IMR-90 (cell line): ENCODE measurements at regions not wholly inside any gene's neighbourhood (a gene's known extent, or its start where the extent isn't known, plus 50 kb on each side); places are given as distances from the start of the nearest gene placed in this dataset.
A peak's percentile ranks its signal among the peaks of the same experiment; 100 is the strongest.

Experiments
- ATAC-seq: fragments of 200-7000 bp; cut with Tn5 transposase; 2 replicates; pipeline ENCODE4 v1.9.1; 2020; ENCODE audit warnings: low read depth, mild to moderate bottlenecking, moderate library complexity
- BruUV-seq: library from RNA; stranded (reverse); fragments of 400-500 nt; replicated peaks from 2 replicates; lab custom pipeline; 2021; lab: Mats Ljungman, UMichigan
- CTCF ChIA-PET: fragments of 300-600 bp; formaldehyde crosslinking; extraction: SDS; loops from one replicate; lab custom pipeline; 2021; ENCODE audit warnings: antibody characterized with exemption; lab: Yijun Ruan, JAX
- POLR2A ChIA-PET: fragments of 300-600 bp; sonication (Branson Sonifier 250); formaldehyde crosslinking; loops from one replicate; lab custom pipeline; 2022; ENCODE audit warnings: antibody characterized with exemption; ENCODE audit not compliant: unreplicated experiment; lab: Charles Lee
- DNase-seq: peaks from one replicate; pipeline ENCODE4 v3.0.0; 2013
- H2AFZ ChIP-seq: replicated peaks from 2 replicates; pipeline ENCODE3; 2013; ENCODE audit warnings: low read length, mild to moderate bottlenecking; ENCODE audit not compliant: poor library complexity
- H2AK5ac ChIP-seq: 2 replicates; pipeline ENCODE4 v1.6.1; 2013; ENCODE audit warnings: low read depth, low read length, inconsistent platforms
- H2AK9ac ChIP-seq: replicated peaks from 2 replicates; pipeline ENCODE3; 2013; ENCODE audit warnings: mild to moderate bottlenecking, low read depth, low read length, moderate library complexity; ENCODE audit not compliant: poor library complexity
- H2BK120ac ChIP-seq: 2 replicates; pipeline ENCODE4 v1.6.1; 2013; ENCODE audit warnings: low read depth, low read length, inconsistent platforms
- H2BK15ac ChIP-seq: 3 replicates; pipeline ENCODE4 v1.6.1; 2013; ENCODE audit warnings: low read depth, low read length, inconsistent platforms
- H2BK20ac ChIP-seq: 2 replicates; pipeline ENCODE4 v1.6.1; 2013; ENCODE audit warnings: low read depth, mild to moderate bottlenecking, inconsistent platforms, low read length, moderate library complexity
- H2BK5ac ChIP-seq: 2 replicates; pipeline ENCODE4 v1.6.1; 2013; ENCODE audit warnings: mild to moderate bottlenecking, low read depth, low read length, inconsistent platforms; ENCODE audit not compliant: poor library complexity, severe bottlenecking
- H3K14ac ChIP-seq: replicated peaks from 2 replicates; pipeline ENCODE4 v1.6.1; 2013; ENCODE audit warnings: low read depth, low read length, inconsistent platforms
- H3K18ac ChIP-seq: 2 replicates; pipeline ENCODE4 v1.6.1; 2013; ENCODE audit warnings: low read depth, low read length, control low read depth
- H3K23ac ChIP-seq: 2 replicates; pipeline ENCODE4 v1.6.1; 2013; ENCODE audit warnings: low read depth, low read length, inconsistent platforms
- H3K27ac ChIP-seq: 2 replicates; pipeline ENCODE4 v1.5.1; 2013; ENCODE audit warnings: mild to moderate bottlenecking, control low read depth, low read length; ENCODE audit not compliant: insufficient read depth
- H3K27me3 ChIP-seq: 2 replicates; pipeline ENCODE4 v1.6.1; 2013; ENCODE audit warnings: low read length; ENCODE audit not compliant: control insufficient read depth, insufficient read depth
- H3K36me3 ChIP-seq: 2 replicates; pipeline ENCODE4 v1.6.1; 2013; ENCODE audit warnings: low read length, mixed read lengths; ENCODE audit not compliant: control insufficient read depth, insufficient read depth
- H3K4ac ChIP-seq: 2 replicates; pipeline ENCODE4 v1.6.1; 2013; ENCODE audit warnings: low read depth, low read length, inconsistent platforms
- H3K4me1 ChIP-seq: 2 replicates; pipeline ENCODE4 v1.6.1; 2013; ENCODE audit warnings: low read length, mixed read lengths; ENCODE audit not compliant: control insufficient read depth, insufficient read depth
- H3K4me2 ChIP-seq: 2 replicates; pipeline ENCODE4 v1.6.1; 2013; ENCODE audit warnings: low read depth, mild to moderate bottlenecking, control low read depth, low read length, moderate library complexity
- H3K4me3 ChIP-seq: 2 replicates; pipeline ENCODE4 v1.5.1; 2013; ENCODE audit warnings: low read depth, mild to moderate bottlenecking, control low read depth, low read length, moderate library complexity; ENCODE audit not compliant: insufficient read depth
- H3K56ac ChIP-seq: 2 replicates; pipeline ENCODE4 v1.6.1; 2013; ENCODE audit warnings: low read length, inconsistent platforms; ENCODE audit not compliant: insufficient read depth; ENCODE audit errors: extremely low read depth
- H3K79me1 ChIP-seq, 2 experiments: 2 replicates each; pipeline ENCODE4 v1.6.1; 2013; ENCODE audit warnings: low read length in 2 of 2, inconsistent platforms in 1 of 2, low read depth in 1 of 2
- H3K9ac ChIP-seq: 2 replicates; pipeline ENCODE4 v1.6.1; 2013; ENCODE audit warnings: low read depth, low read length, control low read depth
- H3K9me1 ChIP-seq: 2 replicates; pipeline ENCODE4 v1.6.1; 2013; ENCODE audit warnings: low read length, inconsistent platforms; ENCODE audit not compliant: insufficient read depth
- H3K9me3 ChIP-seq: 2 replicates; pipeline ENCODE4 v1.6.1; 2013; ENCODE audit warnings: low read length; ENCODE audit not compliant: control insufficient read depth, insufficient read depth
- H4K20me1 ChIP-seq: 2 replicates; pipeline ENCODE4 v1.6.1; 2013; ENCODE audit warnings: low read length, inconsistent platforms; ENCODE audit not compliant: insufficient read depth
- H4K5ac ChIP-seq: 2 replicates; pipeline ENCODE4 v1.6.1; 2013; ENCODE audit warnings: mild to moderate bottlenecking, low read depth, low read length, control low read depth
- H4K8ac ChIP-seq, 2 experiments: 2 replicates each; pipeline ENCODE4 v1.6.1; 2013; ENCODE audit warnings: low read depth in 2 of 2, low read length in 2 of 2, control low read depth in 1 of 2, inconsistent platforms in 1 of 2
- H4K91ac ChIP-seq: 2 replicates; pipeline ENCODE4 v1.6.1; 2013; ENCODE audit warnings: low read depth, low read length, inconsistent platforms; ENCODE audit not compliant: insufficient read depth
- MAZ ChIP-seq: IDR thresholded peaks from 2 replicates; pipeline ENCODE4 v1.6.1; 2012; ENCODE audit warnings: low read depth, mild to moderate bottlenecking, low read length, improper control_type of control experiment, moderate library complexity, borderline replicate concordance
- RAD21 ChIP-seq: IDR thresholded peaks from 2 replicates; pipeline ENCODE4 v1.6.1; 2012; ENCODE audit warnings: low read length, improper control_type of control experiment
- USF2 ChIP-seq: fragments of 150-350 bp; IDR thresholded peaks from 2 replicates; pipeline ENCODE4 v1.6.1; 2017; ENCODE audit warnings: mild to moderate bottlenecking, antibody characterized with exemption, low read length, low read depth
- WGBS, 2 experiments: methylation state at CpG; one replicate each; pipeline versions ENCODE4 v1.1.5 to v1.1.7; 2013; ENCODE audit warnings: missing lambda C conversion rate in 2 of 2; ENCODE audit not compliant: insufficient read length in 1 of 2; ENCODE audit errors: extremely low coverage in 2 of 2; 5-methylcytosine and 5-hydroxymethylcytosine counted together
- dilution Hi-C: fragments of 300-500 bp; cut with HindIII; formaldehyde crosslinking; loops from one replicate; pipeline ENCODE4 v1.14.3; 2018; ENCODE audit warnings: low sequenced_read_pairs; ENCODE audit not compliant: unreplicated experiment
- in situ Hi-C: fragments of 300-500 bp; cut with MboI; formaldehyde crosslinking; loops from 3 replicates; pipeline ENCODE4 v1.14.3; 2019; ENCODE audit warnings: low sequenced_read_pairs, inconsistent platforms, mixed read lengths
- intact Hi-C: fragments of 100-400 bp; cut with micrococcal nuclease; formaldehyde crosslinking; loops from 2 replicates; pipeline ENCODE4 v1.10.0; 2022

- ATAC-seq, result no peak
- POLR2A ChIA-PET, result no interaction called here
- no peak overlapping the region for H3K27ac ChIP-seq
Observed at GRCh38 chr7:91685544-91685943, 195.0 kb downstream of the MTERF1 start.

More at GRCh38 chr7:91685544-91685943, 195.0 kb downstream of the MTERF1 start:
- Histone ChIP-seq H3K4ac (no peak overlapping the region), H3K36me3 (no peaks in the 10 kb centered on the region), H2AFZ (no peak overlapping the region), H3K23ac (no peak overlapping the region), H3K56ac (no peak overlapping the region), H2BK120ac (no peak overlapping the region), H4K91ac (no peak overlapping the region), H2BK5ac (no peak overlapping the region), H3K9ac (no peak overlapping the region), H2BK20ac (no peak overlapping the region), H3K4me2 (no peak overlapping the region), H3K9me1 (no peaks in the 10 kb centered on the region), H2BK15ac (no peak overlapping the region), H3K9me3 (peaks cover 5% of the 10 kb centered on the region), H3K14ac (no peak overlapping the region), H3K18ac (no peak overlapping the region), H3K79me1 (no peaks in the 10 kb centered on the region), H4K8ac (no peak overlapping the region), H3K4me3 (no peak overlapping the region), H3K27me3 (no peaks in the 10 kb centered on the region), H4K20me1 (no peaks in the 10 kb centered on the region), H4K5ac (no peak overlapping the region), H2AK5ac (no peak overlapping the region), H2AK9ac (no peak overlapping the region), H3K4me1 (no peaks in the 10 kb centered on the region)
- intact Hi-C loops, result no loop called here
- CTCF ChIA-PET, result interaction anchor here (0.7 kb wide), 1 partner anchor 436 kb away, joined by 6 read pairs; no protein-coding TSS in a partner anchor
- DNase-seq, result peak; percentile 10
- TF ChIP-seq MAZ, result no peak
- no peak for TF ChIP-seq USF2
- TF ChIP-seq RAD21, result no peak
- in situ Hi-C loops, result no loop called here
- dilution Hi-C loops, result no loop called here
- WGBS, 2 experiments, result no CpG with 5 or more reads among the region's 1 CpG
- no TSS peak for BruUV-seq
